Femur (tissue), 1 donor: ENCODE measurements at regions not wholly inside any gene's neighbourhood (a gene's known extent, or its start where the extent isn't known, plus 50 kb on each side); places are given as distances from the start of the nearest gene placed in this dataset.
A peak's percentile ranks its signal among the peaks of the same experiment; 100 is the strongest.
"Not testable (repeated sequence)": the region's sequence is repeated elsewhere in the genome, so short reads cannot be mapped to it uniquely, and the experiment has no call there.

Source experiments
- DNase-seq: peaks from one replicate; pipeline ENCODE4 v3.0.0-alpha.2; 2017

DNA sequence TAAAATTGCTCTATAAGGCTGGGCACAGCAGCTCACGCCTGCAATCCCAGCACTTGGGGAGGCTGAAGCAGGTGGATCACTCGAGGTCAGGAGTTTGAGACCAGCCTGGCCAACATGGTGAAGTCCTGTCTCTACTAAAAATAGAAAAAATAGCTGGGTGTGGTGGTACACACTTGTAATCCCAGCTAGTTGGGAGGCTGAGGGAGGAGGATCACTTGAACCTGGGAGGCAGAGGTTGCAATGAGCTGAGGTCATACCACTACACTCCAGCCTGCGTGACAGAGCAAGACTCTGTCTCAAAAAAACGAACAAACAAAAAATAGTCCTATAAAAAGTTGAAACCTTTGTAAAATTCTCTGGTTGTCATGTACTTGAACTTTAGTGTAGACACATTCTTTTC is 93.0 kb upstream of the KIF26B start:
- not testable (repeated sequence) for DNase-seq

GRCh38 chr1:245060684-245061374 is 94.0 kb upstream of the KIF26B start:
- DNase-seq: no peak

GRCh38 chr1:245059806-245060424 is 94.9 kb upstream of the KIF26B start:
- no peak for DNase-seq

GRCh38 chr1:245058882-245059281 is 95.9 kb upstream of the KIF26B start:
- no peak for DNase-seq

GRCh38 chr1:245058436-245058835 is 96.3 kb upstream of the KIF26B start:
- no peak for DNase-seq

GRCh38 chr1:245056913-245057312 is 97.9 kb upstream of the KIF26B start:
- no peak for DNase-seq

DNA sequence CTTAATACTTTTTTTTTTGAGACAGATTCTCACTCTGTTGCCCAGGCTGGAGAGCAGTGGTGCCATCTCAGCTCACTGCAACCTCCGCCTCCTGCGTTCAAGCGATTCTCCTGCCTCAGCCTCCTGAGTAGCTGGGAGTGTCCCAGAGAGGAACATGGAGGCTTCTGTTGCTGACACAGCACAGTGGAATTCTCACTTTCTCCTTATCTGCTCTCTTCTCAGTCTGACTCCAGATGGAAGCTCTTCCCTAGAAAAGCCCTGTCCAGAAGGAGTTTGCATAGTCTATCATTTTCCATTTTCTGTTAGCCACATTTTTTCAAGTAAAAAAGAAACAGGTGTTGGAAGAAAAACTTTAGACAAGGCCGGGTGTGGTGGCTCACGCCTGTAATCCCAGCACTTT is 98.5 kb upstream of the KIF26B start:
- DNase-seq: not testable (repeated sequence)

DNA sequence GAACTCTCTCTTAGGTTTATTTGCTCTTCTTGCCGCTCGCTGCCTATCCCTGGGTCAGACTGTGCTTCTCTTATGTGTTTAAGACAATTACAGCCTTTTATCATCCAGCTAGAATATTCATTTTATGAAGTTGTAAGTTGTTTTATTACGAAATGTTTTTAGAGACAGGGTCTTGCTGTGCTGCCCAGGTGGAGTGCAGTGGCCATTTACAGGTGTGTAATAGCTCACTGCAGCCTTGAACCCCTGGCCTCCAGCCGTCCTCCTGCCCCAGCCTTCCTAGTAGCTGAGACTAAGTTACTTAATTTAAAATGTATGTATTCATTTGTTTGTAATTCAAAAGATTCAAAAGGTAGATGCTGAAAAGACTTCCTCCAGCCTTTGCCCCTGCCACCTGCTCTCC is 99.0 kb upstream of the KIF26B start:
- DNase-seq: no peak

- no peak for DNase-seq
Observed at GRCh38 chr1:245054507-245055270, 100.1 kb upstream of the KIF26B start.

DNA sequence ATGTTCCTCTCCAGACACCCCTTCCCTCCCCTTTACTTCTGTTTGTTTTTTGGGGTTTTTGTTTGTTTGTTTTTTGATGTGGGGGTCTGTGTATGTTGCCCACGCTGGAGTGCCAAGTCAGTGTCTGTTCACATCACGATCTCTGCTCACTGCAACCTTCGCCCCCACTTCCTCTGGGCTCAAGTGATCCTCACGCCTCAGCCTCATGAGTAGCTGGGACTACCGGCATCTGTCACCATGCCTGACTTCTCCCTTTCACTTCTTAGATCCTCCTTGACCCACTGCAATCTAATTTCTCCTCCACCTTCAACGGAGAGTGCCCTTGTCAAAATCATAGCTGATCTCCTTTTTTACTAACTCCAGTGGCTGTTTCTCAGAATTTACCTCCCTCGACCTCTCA is 100.7 kb upstream of the KIF26B start:
- DNase-seq: no peak

- no peak for DNase-seq
Observed at GRCh38 chr1:245052258-245052657, 102.5 kb upstream of the KIF26B start.

GRCh38 chr1:245051349-245052221 is 103.2 kb upstream of the KIF26B start:
- DNase-seq: peak; percentile 35

DNA sequence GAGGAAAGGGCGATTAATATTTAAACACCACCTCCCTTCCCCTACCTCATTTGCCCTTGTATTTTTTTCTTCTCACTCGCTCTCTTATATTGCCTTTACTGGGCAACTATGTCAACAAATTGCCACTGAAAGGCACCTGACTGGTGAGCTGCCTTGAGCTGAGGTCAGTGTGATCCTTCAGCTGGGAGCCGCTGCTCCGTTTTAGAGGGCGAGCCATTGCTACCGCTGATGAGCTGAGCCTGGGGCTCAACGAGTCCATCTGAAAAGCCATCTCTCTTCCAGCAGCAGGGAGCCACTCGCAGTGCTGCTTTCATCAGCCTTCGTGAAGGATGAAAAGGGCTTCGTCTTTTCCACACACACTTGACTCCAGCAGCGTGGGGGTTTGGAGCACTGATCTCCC is 108.0 kb upstream of the KIF26B start:
- DNase-seq: no peak

DNA sequence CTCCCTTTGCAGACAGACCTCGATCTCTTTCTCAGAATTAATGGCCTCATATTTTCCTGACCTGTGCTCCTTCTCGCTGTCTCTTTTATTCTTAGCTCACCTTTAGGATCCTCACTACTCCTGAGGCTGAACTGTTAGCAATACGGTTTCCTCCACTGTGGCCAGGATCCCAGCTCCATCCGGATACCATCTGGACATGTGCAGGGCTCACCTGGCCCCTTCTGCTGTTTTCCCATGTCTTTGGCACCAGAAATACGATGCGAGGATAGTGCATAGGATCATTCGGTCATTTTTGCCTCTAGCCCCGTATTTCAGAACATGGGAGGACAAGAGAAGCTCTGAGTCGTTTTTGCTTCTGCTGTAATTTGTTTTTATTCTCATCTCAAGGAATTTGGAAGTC is 108.5 kb upstream of the KIF26B start:
- no peak for DNase-seq

- DNase-seq: no peak
Observed at GRCh38 chr1:245045087-245045881, 109.5 kb upstream of the KIF26B start.

DNA sequence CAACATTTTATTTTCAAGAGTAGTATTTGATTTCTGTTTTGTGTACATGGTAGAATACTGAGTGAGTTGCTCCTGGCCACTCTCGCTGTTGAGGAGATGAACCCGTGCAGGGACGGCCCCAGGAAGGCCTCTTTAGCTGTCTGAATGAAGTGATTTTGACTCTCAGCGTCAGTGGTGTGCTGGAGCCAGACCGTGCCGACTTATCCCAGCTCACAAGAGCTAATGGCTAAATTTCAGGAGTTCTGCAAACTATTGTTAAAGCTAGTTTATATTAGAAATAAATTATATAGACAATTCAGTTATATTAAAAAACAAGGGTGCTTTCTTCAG is 111.2 kb upstream of the KIF26B start:
- no peak for DNase-seq

DNA sequence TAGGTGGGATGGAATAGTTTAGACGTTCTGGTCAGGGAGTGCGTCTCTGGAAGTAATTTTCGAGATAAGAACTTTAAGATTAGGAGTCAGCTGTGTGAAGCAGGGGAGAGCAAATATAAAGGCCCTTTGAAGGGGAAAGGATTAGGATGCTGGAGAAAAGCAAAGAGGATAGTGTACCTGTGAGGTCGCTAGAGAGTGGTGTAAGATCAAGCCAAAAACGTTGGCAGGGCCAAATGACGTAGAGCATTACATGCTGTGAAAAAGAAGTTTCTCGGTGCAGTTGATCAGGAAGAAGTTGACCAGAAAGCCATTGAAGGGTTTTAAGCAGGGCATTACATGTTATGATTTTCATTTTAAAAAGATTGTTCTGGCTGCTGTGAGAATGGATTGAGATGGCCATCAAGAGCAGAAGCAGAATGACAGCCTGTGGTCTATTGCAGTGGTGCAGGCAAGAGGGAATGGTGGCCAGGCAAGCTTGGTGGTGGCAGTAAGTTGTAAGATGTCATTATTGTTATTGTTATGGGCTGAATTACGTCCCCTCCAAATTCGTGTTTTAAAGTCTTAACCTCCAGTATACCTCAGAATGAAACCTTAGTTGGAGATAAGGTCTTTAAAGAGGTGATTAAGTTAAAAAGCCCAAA is 113.6 kb upstream of the KIF26B start:
- no peak for DNase-seq

DNA sequence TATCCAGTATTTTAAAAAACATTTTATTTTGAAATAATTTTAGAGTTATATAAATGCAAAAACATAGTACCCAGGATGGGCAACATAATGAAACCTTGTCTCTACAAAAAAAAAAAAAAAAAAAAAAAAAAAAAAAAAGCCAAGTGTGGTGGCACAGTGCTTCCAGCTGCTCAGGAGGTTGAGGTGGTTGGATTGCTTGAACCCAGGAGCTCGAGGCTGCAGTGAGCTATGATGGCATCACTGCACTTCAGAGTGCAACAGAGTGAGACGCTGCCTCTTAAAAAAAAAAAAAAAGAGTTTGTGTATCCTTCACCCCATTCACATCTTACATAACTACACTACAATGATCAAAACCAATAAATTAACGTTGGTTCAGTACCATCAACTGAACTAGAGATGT is 115.6 kb upstream of the KIF26B start:
- no peak for DNase-seq

GRCh38 chr1:245036102-245036501 is 118.7 kb upstream of the KIF26B start:
- DNase-seq: no peak

DNA sequence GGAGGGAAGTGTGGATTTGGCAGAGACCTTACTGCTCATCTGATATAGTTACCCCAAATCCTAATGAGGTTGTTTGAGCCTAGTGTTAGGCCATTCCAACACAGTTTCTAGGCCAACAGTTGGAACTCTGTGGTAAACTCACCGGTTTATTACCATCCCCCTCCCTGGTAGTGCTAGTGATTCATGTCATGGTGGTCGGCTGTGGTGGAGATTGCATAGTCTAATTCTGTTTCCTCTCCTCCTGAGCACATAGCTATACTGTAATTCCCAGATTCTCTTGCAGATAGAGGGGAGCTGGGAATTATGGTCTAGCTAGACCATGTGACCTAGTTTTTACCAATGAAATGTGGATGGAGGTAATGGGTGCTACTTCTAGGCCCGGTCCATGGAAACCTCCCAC is 123.7 kb upstream of the KIF26B start:
- no peak for DNase-seq

DNA sequence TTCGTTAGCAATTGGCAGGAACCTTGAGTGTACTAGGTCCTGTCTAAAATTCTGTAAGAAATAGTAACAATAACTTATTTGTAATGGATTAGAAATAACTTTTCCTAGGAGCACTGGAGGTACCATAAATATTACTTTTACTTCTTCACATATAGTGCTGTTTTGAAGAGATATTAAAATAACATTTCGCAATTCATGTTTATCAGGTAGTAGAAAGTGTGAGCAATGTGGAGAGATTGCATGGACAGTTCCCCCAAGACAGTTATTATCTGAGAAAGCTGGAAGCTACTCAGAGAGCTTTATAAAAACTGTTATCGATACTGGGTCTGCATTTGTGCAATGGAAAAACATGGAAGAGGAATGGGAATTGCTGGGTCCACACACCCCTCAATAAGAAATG is 128.5 kb upstream of the KIF26B start:
- no peak for DNase-seq

- DNase-seq: no peak
Observed at GRCh38 chr1:245025525-245025924, 129.3 kb upstream of the KIF26B start.
